CD4-positive, alpha-beta T cell treated with Interleukin-15 for 1 hour (primary cell): ENCODE measurements at regions not wholly inside any gene's neighbourhood (a gene's known extent, or its start where the extent isn't known, plus 50 kb on each side); places are given as distances from the start of the nearest gene placed in this dataset.
"Not testable (repeated sequence)": the region's sequence is repeated elsewhere in the genome, so short reads cannot be mapped to it uniquely, and the experiment has no call there.

ENCODE experiments used
- DNase-seq: peaks from one replicate; pipeline ENCODE4 v3.0.0-alpha.2; 2020

DNA sequence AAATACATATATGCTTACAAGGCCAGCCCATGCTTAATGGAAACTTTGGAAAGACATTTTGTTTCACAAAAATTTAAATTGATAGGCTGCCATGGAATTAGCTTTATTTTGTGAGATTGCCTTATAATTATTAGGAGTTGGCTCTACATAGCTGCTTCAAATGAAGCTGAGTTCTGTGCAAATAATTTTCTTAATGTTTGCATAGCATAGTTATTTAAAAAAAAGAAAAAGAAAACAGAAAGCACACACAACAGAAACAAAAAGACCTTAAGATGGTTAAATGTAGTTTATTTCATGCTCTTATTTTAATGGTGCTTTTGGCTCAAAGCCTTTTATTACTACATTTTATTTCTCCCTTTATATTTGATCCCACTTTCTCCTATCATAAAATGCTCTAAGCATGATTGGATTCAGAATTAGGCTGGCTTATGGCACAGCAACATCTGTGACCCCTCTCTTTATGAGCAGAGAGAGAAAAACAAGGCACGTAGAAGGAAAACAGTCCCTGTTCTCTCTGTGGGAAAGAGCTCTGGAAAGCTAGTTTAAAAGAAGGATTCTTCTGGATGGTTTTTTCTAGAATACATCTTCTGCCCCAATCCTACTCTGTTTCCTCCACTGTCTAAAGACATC is 530.5 kb downstream of the NTRK2 start:
- no peak for DNase-seq

DNA sequence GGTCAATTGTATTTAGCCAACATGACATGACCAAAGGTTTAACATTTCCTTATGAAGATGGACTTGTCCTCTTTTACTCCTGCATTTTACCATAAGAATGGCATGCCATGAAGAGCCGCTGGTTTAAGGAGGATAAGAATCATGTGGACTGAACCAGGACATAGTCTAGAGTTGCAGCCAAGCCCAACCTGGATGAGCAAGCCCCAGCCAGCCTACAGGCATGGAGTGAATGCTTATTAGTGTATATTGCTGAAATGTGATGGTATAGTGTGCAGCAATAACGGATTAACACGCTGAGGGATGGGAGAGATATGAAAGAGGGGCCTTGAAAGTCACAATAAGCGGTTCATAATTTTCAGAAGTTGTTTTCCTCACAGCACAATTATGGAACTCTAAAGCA is 523.2 kb downstream of the NTRK2 start:
- no peak for DNase-seq

DNA sequence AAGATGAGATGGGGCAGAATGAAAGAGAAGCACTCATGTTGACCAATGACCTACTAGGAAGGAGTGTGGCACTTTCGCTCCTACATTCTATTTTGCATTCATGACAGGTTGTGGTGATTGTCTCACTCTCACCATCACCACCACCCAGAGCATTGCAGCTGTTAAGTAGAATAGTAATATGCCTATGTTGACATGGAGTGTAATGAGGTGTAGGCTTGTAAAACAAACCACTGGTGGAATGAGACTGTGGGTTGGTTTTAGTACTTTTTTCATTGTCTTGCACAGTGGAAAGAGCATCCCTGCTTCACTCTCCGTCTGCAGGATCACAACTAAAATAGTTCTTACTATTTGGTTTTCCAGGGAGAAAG is 516.7 kb downstream of the NTRK2 start:
- DNase-seq: no peak

DNA sequence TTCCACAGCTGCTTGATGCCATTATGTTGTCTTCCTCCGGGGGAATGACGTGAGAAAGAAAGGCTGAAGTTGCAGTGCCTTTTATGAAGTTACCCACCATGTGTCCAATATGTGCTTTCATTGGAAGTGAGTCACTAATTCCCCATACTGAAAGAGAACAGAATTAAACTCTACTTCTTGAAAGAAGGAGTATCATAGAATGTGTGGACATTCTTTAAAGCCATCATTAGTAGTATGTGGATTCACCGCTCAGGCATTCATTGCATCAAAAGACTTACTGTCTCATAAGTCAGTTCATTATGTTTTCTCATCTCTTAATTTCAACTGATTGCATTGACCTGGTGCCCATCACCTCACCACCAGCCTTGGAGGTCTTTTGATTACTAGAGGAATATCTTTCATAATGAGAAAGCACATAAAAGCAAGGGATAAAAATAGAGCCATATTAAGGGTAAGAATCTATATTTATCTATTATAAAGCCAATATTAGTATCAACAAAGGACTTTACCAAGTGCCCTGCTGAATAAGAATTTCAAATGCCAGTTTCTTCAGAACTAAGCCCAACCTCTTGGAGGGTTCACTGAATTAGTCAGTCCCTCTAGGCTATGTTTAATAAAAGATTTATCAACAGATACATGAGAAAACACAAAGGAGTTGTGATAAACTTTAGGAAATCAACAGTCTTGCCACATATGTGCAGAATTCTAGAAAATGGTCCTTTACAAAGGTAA is 516.1 kb downstream of the NTRK2 start:
- DNase-seq: no peak

DNA sequence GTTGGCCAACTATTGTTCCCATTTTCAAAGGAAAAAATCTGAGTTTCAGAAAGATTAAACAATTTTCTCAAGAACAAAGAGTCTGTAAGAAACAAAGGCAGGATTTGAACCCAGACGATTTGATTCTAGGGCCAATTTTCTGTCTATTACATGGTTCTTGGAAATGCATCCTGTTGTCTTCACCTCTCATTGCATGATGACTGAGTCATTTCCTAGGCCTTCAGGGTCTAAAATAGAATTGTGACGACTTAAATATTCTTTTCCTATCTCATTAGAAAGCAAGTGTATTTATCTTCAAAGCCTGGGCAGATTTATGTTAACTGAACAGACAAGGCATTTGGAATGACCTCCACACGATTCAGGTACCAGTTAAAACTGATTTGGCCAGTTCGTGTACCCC is 512.9 kb downstream of the NTRK2 start:
- DNase-seq: no peak

DNA sequence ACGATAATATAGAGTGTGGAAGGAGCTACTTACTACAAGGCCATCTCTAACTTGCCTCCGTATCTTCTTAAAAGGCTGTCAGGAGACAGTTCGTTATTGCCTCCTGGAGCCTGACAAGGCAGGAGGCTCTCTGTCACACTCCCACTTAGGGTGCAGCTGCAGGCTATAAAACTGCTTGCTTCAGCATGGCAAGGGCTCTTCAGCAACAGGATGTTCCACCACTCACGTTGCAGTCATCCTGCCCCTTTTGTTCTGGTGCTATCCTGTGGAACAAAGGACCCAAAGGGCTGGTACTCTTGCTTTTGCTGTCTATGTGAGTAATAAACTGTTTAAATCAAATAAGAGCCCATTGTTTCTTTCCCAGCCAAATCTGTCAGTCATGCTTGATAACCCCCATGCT is 508.9 kb downstream of the NTRK2 start:
- DNase-seq: no peak

DNA sequence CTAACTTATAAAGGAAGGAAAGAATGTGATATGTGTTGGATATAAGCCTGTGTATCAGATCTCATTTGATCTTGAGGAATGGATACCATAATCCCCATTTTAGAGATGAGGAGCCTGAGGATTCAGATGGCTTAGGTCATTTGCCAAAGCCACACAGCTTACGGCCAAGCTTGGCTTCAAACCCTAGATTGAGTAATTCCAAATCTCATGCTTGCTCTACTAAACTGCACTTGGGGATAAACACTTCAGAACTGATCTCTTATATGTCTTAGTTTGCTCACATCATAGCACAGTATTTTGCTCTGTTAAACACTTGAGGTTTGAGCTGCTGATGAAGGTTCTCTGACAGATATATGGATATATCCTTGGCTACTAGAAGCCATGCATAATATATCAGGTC is 504.4 kb downstream of the NTRK2 start:
- DNase-seq: no peak

DNA sequence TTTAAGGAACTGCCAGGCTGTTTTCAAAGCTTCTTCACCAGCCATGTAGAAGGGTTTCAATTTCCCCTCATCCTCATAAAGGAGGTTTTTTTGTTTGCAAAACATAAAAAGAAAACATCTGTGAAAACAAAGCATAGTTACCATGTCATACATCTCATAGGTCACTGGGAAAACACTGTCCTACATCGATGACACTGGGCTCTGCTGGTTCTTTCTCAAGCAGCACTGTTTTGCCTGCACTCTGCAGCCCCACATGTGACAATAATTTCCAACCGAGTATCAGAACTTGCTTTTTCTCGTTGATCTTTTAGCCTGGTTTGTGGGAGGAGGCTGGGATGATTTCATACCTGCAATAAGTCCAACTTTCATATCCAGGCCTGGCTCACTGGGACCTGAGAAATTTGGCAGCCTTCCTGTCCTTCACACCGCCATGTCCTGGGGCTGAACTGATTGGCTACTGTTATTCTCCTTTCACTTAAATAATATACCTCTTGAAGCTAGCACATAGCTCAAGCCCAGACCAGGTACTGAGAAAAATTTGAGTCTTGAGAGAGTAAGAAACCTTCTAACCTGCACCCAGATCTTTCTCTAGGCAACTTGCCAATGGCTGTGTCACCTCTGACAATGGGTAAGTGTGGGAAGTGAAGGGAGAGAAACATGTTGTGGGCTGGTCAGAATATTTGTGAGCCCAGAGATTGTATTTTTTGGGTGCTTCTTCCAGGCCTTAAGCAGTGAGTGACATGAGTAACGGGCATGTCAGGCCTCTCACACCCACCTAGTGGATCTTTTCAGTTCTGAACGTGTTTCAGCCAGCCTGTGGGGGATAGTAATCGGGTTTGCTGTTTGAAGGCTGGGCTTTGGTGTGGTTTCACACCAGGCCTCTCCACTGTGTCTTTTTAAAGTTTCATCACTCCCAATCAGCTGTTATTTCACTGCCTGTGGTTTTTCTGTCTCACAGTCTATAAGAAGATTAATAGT is 502.8 kb downstream of the NTRK2 start:
- DNase-seq: no peak

DNA sequence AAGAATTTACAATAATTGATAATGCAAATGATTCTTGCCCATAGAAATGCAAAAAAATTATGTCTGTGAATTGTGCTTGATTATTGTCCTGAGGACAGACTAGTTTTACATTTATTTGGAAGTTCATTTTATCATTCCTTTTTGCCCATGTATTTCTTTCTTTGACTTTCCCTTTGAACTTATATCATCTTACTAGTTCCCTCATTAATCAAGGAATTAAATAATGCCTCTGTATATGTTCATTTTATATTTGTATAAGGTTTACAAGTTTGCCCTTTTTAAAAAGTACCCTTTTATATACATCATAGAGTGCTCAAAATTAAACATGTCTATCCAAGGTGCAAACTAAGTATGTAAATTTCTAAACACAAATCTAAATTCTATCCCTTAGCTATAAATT is 501.6 kb downstream of the NTRK2 start:
- DNase-seq: no peak

DNA sequence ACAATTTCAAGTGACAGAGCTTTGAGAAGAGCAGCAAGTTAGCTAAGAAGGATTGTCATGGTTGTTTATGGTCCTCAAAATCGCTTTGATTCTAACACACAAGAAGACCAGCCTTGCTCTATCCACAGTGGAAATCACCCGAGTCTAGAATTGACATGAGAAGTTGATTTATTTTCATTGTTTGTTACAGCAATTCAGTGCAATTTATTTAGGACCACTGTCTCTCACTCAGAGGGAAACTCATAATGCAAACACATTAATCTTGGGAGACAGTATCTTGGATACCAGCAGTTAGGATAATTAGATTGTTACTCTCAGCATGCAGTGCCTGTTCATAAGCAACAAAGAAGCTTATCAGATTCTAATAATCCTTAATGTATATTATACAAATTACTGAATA is 498.9 kb downstream of the NTRK2 start:
- DNase-seq: no peak

DNA sequence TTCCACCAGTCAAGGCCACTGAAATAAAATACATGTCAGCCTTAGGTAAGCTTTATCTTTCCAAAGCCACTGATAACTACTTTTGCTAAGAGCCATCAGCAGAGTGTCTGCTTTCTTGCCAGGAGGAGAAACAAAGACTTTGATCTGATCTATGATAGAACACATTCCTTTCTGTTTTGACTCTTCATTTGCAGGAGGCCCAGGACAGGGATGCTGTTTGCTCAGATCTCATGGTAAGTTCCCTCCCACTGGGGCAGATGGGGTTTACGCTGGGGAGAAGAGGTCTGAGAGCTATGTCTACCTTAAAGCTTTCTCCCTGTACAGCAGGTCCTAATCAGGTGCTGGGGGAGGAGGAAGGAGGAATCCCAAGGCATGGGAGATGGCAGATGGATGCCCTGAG is 497.6 kb downstream of the NTRK2 start:
- no peak for DNase-seq

DNA sequence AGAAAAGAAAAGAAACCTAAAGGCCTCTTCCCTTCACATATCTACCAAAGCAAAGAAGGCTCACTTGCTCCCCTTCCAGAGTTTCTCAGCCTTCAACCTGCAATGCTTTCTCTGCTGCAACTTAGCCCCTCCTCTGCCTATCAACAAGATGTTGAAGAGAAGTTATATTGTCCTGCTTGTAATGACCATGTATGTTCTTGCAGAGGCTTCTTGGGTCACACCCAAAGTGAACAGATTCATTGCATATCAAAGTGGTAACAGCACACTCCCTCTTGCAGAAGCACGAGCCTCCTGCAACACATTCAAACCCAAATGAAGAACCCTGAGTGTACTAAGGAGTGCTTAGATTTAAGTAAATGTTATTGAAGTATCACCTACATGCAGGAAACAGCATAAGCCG is 494.3 kb downstream of the NTRK2 start:
- no peak for DNase-seq

DNA sequence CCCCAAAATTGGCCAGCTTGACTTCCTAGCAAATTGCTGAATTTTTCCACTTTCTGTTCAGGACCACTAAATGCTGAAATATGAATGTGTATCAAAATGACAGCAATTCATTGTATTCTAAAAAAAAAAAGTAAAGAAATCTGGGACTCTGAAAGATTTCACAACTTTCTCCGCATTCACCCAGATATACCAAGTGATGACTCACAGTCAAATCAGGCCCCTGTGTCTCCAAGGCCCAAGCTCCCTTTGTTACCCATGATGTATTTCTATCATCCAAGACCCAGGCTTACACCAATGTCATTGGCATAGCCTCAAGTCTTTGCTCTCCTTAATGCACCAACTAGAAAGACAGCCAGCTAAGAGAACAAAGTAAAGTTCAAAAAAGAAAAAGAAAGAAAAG is 493.9 kb downstream of the NTRK2 start:
- DNase-seq: no peak

DNA sequence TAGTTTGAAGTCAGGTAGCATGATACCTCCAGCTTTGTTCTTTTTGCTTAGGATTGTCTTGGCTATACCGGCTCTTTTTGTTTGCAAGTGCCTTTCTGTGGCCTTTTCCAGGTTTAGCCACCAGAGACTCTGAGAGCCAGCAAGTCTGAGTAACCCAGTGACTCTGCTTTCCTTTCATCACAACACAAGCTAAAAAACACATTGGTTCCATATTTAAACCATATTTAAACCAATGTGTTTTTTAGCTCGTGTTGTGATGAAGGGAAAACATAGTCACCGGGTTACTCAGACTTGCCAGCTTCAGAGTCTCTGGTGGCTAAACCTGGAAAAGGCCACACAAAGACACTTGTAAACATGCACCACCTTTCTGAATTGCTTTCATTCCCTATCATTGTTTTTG is 493.3 kb downstream of the NTRK2 start:
- DNase-seq: no peak

DNA sequence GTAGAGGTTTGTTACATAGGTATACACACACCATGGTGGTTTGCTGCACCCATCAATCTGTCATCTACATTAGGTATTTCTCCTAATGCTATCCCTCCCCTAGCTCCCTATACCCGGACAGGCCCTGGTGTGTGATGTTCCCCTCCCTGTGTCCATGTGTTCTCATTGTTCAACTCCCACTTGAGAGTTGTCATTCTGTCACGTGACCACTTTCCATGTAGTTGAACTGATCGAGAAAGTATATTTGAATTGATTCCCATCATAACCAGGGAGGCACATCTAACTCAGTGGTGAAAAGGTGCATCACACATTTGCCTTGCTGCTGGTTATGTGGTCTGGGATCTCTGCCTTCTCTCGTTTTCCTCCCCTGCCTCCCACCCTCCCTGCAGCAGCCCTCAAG is 491.4 kb downstream of the NTRK2 start:
- not testable (repeated sequence) for DNase-seq

DNA sequence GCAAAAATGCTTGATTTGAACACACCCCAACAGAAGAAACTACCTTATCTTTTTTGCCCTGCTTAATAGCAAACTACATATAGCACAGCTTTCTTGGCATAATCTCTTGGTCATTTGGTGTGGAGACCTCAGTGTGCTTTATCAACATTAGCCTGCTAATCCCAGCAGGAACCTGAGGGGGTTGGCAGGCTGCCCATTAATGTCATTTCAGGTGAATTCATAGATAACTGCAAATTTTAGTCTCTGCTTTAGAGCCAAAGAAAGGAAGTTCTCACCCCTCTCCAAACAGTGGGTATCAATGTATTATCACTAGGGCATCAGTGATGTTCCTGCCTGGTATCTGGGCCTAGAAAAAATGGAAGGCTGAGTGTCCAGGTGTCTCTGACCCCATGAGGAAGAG is 489.0 kb downstream of the NTRK2 start:
- no peak for DNase-seq

DNA sequence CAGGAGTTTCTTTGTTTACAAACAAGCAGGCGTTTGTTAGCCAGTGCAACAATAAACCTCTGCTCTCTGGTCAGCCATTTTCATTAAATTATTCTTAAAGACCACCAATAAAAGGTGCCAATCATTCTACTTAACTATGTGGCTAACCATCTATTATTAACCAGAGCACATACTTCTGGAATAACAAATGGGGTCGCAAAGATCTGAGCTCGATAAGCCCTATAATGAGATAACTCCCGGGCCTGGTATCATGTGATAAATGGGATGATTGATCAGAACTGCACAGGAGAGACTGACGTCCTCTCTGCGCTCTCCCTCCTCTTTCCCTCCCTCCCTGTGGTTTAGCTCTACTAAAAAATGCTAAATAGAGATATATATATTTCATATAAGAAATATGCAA is 488.2 kb downstream of the NTRK2 start:
- DNase-seq: no peak

DNA sequence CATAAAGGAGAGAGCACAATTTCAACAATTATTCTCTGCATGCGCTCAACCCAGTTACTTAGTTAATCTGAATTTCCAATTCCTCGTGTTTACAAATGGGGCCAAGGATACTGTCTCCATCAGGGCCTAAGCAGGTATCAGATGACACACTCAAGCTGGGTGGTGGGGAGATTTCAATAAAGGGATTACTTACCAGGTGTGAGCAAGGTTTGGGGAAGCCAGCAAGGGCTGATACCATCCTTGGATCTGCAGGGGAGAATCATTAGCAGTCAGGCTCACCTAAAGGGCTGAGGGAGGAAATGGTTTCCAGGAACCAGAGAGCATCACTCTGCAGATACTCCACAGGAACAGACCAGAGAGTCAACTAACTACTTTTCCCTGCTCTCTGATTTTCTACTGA is 487.1 kb downstream of the NTRK2 start:
- DNase-seq: no peak

DNA sequence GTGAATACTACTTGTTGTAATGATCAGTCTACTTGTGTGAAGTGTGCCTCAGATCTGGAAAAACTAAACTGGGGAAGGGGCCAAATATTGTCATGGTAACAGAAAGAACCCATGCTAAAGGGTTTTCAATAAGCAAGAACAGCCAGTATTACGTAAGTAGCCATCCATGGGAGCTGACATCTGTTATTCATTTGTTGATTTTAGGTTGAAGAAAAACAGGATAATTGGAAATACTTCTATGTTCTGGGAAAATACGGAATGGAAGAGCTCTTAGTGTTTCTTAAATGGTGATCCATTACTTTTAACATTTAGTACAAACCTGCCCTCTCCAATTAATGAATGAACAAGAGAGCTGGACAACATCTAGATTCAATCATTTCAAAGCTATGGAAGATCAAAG is 485.8 kb downstream of the NTRK2 start:
- DNase-seq: no peak

DNA sequence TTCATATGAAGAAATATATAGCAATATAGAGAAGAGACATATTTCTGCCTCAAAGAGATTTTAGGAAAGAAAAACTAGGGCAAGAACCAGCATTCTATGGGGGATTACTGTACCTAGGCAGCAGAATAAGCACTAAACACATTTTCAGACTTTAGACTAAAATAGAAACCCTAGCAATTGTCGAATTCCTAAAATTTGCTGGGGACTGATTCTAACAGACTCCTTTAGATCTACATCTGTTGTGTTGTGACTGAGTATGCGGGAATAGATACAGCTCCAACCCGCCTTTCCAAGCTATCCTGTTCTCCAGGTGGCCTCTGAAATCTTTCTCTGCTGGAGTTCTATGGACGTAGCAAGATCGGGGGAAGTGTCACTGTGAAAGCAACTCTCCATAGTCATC is 482.2 kb downstream of the NTRK2 start:
- no peak for DNase-seq

DNA sequence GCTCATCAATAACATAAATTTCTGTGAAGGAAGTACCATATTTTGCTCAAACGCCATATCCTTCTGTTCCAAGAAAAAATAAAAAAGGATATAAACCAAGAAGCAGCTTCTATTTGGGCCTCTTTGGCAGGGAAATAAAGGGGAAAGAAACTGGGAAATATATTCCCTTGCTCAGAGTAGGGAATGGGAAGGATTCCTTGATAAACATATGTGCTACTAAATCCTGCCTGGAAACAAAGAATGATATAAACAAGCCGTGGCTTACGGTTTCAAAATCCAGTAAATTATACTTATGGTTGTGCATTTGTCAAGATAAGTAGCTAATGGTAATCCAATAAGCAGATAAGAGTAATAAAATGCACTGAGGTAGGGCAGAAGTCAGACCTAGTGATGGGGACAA is 481.6 kb downstream of the NTRK2 start:
- no peak for DNase-seq

DNA sequence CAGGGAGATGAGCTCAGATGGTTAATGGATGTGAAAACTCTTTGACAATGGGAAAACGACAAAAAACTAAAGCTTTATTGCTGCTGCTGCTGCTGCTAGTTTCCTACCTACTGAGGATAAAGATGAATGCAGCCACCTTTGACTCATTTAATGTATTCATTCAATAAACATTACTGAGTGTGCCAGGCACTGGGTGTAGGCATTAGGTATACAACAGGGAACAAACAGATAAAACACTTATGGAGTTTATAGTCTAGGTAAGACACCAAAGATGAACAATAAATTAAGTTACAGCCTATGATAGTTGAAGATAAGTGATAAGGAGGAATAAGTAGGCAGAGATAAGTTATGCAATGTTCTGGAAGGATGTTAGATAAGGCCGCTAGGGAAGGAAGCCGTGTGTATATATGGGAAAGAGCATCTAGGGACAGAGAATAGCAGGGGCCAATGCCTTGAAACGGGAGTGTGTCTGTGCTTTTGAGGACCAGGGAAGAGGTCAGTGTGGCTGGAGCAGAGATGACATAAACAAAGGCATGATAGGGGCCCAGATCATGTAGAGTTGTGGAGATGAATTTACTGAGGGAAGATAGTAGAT is 477.6 kb downstream of the NTRK2 start:
- no peak for DNase-seq

DNA sequence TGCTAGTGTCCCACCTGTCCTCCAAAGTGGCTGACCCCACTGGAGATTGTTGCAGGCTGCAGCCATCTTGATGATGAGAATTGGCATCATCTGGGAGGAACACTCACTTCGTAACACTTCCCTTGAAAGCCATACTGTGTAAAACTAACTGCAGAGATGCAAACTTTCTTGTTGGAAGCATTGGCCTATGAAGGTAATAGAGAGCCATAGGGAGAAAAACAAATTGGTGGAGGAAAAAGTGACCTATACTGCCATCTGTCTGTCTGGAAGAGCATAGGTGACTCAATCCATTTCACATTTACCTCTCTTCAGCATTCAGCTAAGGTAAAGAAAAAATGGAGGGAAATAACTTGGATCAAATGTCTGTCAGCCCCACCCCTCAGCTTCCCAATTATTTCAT is 473.4 kb downstream of the NTRK2 start:
- DNase-seq: no peak

DNA sequence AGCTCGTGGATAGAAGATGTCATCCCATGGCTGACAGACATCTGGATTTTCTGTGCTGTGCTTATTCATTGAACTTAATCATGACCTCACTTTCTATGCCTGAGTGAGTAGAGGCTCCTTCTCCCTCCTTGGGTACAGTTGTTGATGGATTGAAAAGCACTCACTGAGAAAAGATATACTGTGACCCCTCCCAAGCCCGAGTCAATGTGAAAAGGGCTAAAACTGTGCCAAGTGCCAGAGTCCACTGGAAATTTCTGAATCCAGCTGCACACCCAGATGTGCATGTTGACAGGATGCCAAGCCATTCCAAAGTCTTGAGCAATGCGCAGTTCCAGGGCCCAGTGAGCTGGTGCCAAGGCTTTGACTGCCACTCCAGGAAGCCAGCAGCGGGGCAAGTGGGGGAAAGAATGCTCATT is 473.0 kb downstream of the NTRK2 start:
- no peak for DNase-seq
